IPS-NIHi7 (cell line): ENCODE measurements at regions not wholly inside any gene's neighbourhood (a gene's known extent, or its start where the extent isn't known, plus 50 kb on each side); places are given as distances from the start of the nearest gene placed in this dataset.
"Not testable (repeated sequence)": the region's sequence is repeated elsewhere in the genome, so short reads cannot be mapped to it uniquely, and the experiment has no call there.

Experiments
- DNase-seq: peaks from one replicate; pipeline ENCODE4 v3.0.0; 2012; ENCODE audit warnings: mixed read lengths; ENCODE audit errors: extremely low spot score

GRCh38 chr6:102761872-102762271 lies 1368.4 kb downstream of the GRIK2 start:
- DNase-seq, result no peak

- DNase-seq, result no peak
These were observed 1365.9 kb downstream of the GRIK2 start for GRCh38 chr6:102759415-102759814.

- not testable (repeated sequence) for DNase-seq
These were observed 1365.0 kb downstream of the GRIK2 start for GRCh38 chr6:102758536-102758935.

GRCh38 chr6:102749210-102749971 lies 1355.9 kb downstream of the GRIK2 start:
- no peak for DNase-seq

- DNase-seq, result no peak
These were observed 1353.4 kb downstream of the GRIK2 start for GRCh38 chr6:102746941-102747340.

GRCh38 chr6:102742754-102743356 lies 1349.3 kb downstream of the GRIK2 start:
- no peak for DNase-seq

GRCh38 chr6:102742028-102742427 lies 1348.5 kb downstream of the GRIK2 start:
- no peak for DNase-seq

GRCh38 chr6:102736941-102737368 lies 1343.4 kb downstream of the GRIK2 start:
- no peak for DNase-seq

GRCh38 chr6:102732898-102733297 lies 1339.4 kb downstream of the GRIK2 start:
- no peak for DNase-seq

- not testable (repeated sequence) for DNase-seq
These were observed 1328.6 kb downstream of the GRIK2 start for GRCh38 chr6:102722086-102722485.

- DNase-seq, result peak; percentile 24
These were observed 1324.4 kb downstream of the GRIK2 start for GRCh38 chr6:102717737-102718456.

GRCh38 chr6:102717252-102717651 lies 1323.7 kb downstream of the GRIK2 start:
- no peak for DNase-seq

GRCh38 chr6:102701019-102701418 lies 1307.5 kb downstream of the GRIK2 start:
- DNase-seq, result no peak

- DNase-seq, result no peak
These were observed 1293.0 kb downstream of the GRIK2 start for GRCh38 chr6:102686461-102686860.

GRCh38 chr6:102680413-102680812 lies 1286.9 kb downstream of the GRIK2 start:
- DNase-seq, result no peak

- DNase-seq, result no peak
These were observed 1286.4 kb downstream of the GRIK2 start for GRCh38 chr6:102679865-102680264.

- DNase-seq, result no peak
These were observed 1283.7 kb downstream of the GRIK2 start for GRCh38 chr6:102677225-102677624.

GRCh38 chr6:102670735-102671134 lies 1277.2 kb downstream of the GRIK2 start:
- no peak for DNase-seq

GRCh38 chr6:102662851-102663250 lies 1269.3 kb downstream of the GRIK2 start:
- no peak for DNase-seq

GRCh38 chr6:102660303-102660702 lies 1266.8 kb downstream of the GRIK2 start:
- no peak for DNase-seq

- no peak for DNase-seq
These were observed 1262.3 kb downstream of the GRIK2 start for GRCh38 chr6:102655823-102656222.

- DNase-seq, result no peak
These were observed 1247.9 kb downstream of the GRIK2 start for GRCh38 chr6:102641426-102641825.

GRCh38 chr6:102631921-102632320 lies 1238.4 kb downstream of the GRIK2 start:
- no peak for DNase-seq
